Suprapubic skin (tissue), 4 donors: ENCODE measurements at regions not wholly inside any gene's neighbourhood (a gene's known extent, or its start where the extent isn't known, plus 50 kb on each side); places are given as distances from the start of the nearest gene placed in this dataset.

Experiments used
- CTCF ChIP-seq, 2 donors: fragments of 200-600 bp in 1 of 2; fragments of 450-650 bp in 1 of 2; sonication (generic) in 1 of 2; IDR thresholded peaks; one replicate each; pipeline ENCODE4 v1.5.1; 2016 to 2019; ENCODE audit warnings: antibody characterized with exemption in 2 of 2, mild to moderate bottlenecking in 1 of 2, moderate library complexity in 1 of 2
- EP300 ChIP-seq: sonication (generic); formaldehyde crosslinking; IDR thresholded peaks from one replicate; pipeline ENCODE4 v1.6.1; 2017; ENCODE audit warnings: antibody characterized with exemption
- POLR2A ChIP-seq, 2 donors: fragments of 450-650 bp; IDR thresholded peaks; one replicate each; pipeline ENCODE4 v1.6.1; 2017; ENCODE audit warnings: antibody characterized with exemption in 2 of 2, mild to moderate bottlenecking in 2 of 2, moderate library complexity in 2 of 2
- POLR2AphosphoS5 ChIP-seq, 3 donors: sonication (generic); formaldehyde crosslinking; IDR thresholded peaks; one replicate each; pipeline ENCODE4 v1.6.1; 2017; ENCODE audit warnings: antibody characterized with exemption in 3 of 3

GRCh38 chr15:62362608-62363007, 197.5 kb upstream of the C2CD4B start:
- TF ChIP-seq CTCF (IDR thresholded peaks at IDR 0.05) (no peak), EP300 (no peak), POLR2AphosphoS5 (IDR thresholded peaks at IDR 0.05) (no peak), POLR2A (IDR thresholded peaks at IDR 0.05) (no peak)
